ENCODE measurements at regions not wholly inside any gene's neighbourhood (a gene's known extent, or its start where the extent isn't known, plus 50 kb on each side); places are given as distances from the start of the nearest gene placed in this dataset.

DNA sequence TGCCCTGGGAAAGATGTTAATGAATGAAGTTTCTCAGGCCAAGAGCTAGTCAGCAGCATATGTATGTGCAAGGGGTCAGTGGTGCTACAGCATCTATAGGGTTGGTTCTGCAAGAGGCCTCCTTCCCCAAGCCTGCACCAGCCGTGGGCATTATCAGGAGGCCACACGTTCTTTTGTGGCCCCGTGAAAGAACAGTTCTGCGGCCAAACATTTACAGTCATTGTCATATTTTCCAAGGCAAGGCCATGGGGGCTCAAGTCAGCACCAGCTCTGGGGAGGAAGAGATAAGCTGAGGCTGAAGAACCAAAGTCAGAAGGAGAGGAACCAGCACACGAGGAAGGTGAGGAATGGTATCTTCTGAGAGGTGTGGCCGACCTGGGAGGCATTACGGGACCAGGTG lies 54.4 kb upstream of the TMEM72 start:
- H3K27ac ChIP-seq (ENCODE audit: low read length, poor library complexity, severe bottlenecking), result no peak overlapping the region
- no peaks in the 10 kb centered on the region for H3K36me3 ChIP-seq (ENCODE audit: control insufficient read depth in 1 of 2, insufficient read depth in 2 of 2, low read depth in 1 of 2, low read length in 2 of 2)
- 96% methylated on average over 7 of the region's 7 CpGs for whole genome bisulfite sequencing

DNA sequence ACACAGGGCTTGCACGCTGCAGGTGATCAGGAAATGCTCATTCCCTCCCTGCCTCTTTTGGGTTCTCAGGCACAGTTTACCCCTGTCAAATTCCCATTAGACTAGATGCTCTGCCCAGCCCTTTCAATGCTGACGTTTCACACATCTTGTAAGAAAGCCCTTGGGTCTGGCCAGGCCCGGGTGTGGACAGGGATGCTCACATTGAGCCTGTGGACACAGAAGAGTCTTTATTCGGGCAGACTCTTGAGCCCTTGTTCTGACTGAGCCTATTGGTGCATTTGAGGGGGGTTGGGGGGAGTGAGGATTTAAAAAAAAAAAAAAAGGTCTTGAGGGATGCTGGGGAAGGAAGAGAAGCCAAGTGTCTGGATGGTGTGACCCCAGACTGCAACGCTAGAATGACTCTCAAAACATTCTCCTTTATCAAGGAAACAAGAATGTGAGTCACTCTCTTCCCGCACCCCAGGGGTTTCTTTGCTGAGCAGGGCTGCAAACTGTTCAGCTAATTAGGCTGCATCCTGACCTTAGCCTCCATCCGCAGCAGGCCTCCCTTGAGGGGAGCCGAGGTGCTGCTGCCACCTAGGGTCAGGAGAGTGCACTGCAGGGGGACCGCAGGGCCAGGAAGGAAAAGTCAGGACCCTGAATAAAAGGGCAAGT lies 53.6 kb upstream of the TMEM72 start:
- no peaks in the 10 kb centered on the region for H3K9me3 ChIP-seq (ENCODE audit: control insufficient read depth, low read length)
- peak; percentile 78 for DNase-seq
- H4K8ac ChIP-seq (ENCODE audit: low read length), result no peak overlapping the region
- H3K18ac ChIP-seq (ENCODE audit: low read depth in 1 of 2, low read length in 2 of 2), result no peak overlapping the region
- no peak overlapping the region for H2AFZ ChIP-seq (ENCODE audit: low read depth, low read length)
- H2AK5ac ChIP-seq (ENCODE audit: low read length, severe bottlenecking), result peak overlapping the region; percentile 53
- peak overlapping the region; percentile 51 for H3K27ac ChIP-seq (ENCODE audit: low read length, poor library complexity, severe bottlenecking)
- no peaks in the 10 kb centered on the region for H3K79me1 ChIP-seq (replicated peaks; ENCODE audit: low read length, poor library complexity, severe bottlenecking)
- H2BK5ac ChIP-seq (ENCODE audit: low read depth, low read length, poor library complexity, severe bottlenecking), result no peak overlapping the region
- H3K4me1 ChIP-seq (ENCODE audit: control insufficient read depth, insufficient read depth, low read depth, low read length), result peaks cover 27% of the 10 kb centered on the region
- no peak overlapping the region for H2BK15ac ChIP-seq (ENCODE audit: low read depth, poor library complexity, severe bottlenecking)
- peak overlapping the region; percentile 12 for H3K9ac ChIP-seq (ENCODE audit: low read length)
- peak overlapping the region; percentile 23 for H2BK120ac ChIP-seq (ENCODE audit: low read depth, low read length)
- no peaks in the 10 kb centered on the region for H3K36me3 ChIP-seq (ENCODE audit: control insufficient read depth in 1 of 2, insufficient read depth in 2 of 2, low read depth in 1 of 2, low read length in 2 of 2)
- 27% methylated on average over 9 of the region's 9 CpGs for WGBS
- H3K23ac ChIP-seq (ENCODE audit: low read length in 2 of 2), result no peak overlapping the region
- no peak overlapping the region for H3K4ac ChIP-seq (ENCODE audit: low read depth in 1 of 2, low read length in 2 of 2)
- H3K27me3 ChIP-seq (ENCODE audit: control insufficient read depth in 1 of 2, insufficient read depth in 1 of 2, low read length in 2 of 2), result no peaks in the 10 kb centered on the region
- no peak overlapping the region for H4K91ac ChIP-seq (ENCODE audit: low read length)
- H3K4me3 ChIP-seq (ENCODE audit: insufficient read depth in 1 of 2, low read depth in 1 of 2, low read length in 2 of 2), result no peak overlapping the region
- no peak overlapping the region for H3K4me2 ChIP-seq (ENCODE audit: low read length, poor library complexity, severe bottlenecking)
- peak overlapping the region in 1 of 2 experiments; percentile 3 for H2BK12ac ChIP-seq (ENCODE audit: low read length in 2 of 2)
- no peak overlapping the region for H3K14ac ChIP-seq (ENCODE audit: low read length in 2 of 2)

More for the DNA sequence above, 54.4 kb upstream of the TMEM72 start:
- Histone ChIP-seq H3K4ac (ENCODE audit: low read depth in 1 of 2, low read length in 2 of 2) (no peak overlapping the region), H2AFZ (ENCODE audit: low read depth, low read length) (no peak overlapping the region), H2BK12ac (ENCODE audit: low read length in 2 of 2) (no peak overlapping the region), H2BK120ac (ENCODE audit: low read depth, low read length) (no peak overlapping the region), H2AK5ac (ENCODE audit: low read length, severe bottlenecking) (peak overlapping the region; percentile 53), H3K23ac (ENCODE audit: low read length in 2 of 2) (no peak overlapping the region), H4K8ac (ENCODE audit: low read length) (no peak overlapping the region), H3K9ac (ENCODE audit: low read length) (no peak overlapping the region), H3K4me3 (ENCODE audit: insufficient read depth in 1 of 2, low read depth in 1 of 2, low read length in 2 of 2) (no peak overlapping the region), H2BK15ac (ENCODE audit: low read depth, poor library complexity, severe bottlenecking) (no peak overlapping the region), H3K14ac (ENCODE audit: low read length in 2 of 2) (no peak overlapping the region), H3K4me2 (ENCODE audit: low read length, poor library complexity, severe bottlenecking) (no peak overlapping the region), H2BK5ac (ENCODE audit: low read depth, low read length, poor library complexity, severe bottlenecking) (no peak overlapping the region), H3K27me3 (ENCODE audit: control insufficient read depth in 1 of 2, insufficient read depth in 1 of 2, low read length in 2 of 2) (no peaks in the 10 kb centered on the region), H4K91ac (ENCODE audit: low read length) (no peak overlapping the region), H3K18ac (ENCODE audit: low read depth in 1 of 2, low read length in 2 of 2) (no peak overlapping the region), H3K9me3 (ENCODE audit: control insufficient read depth, low read length) (no peaks in the 10 kb centered on the region), H3K4me1 (ENCODE audit: control insufficient read depth, insufficient read depth, low read depth, low read length) (peaks cover 25% of the 10 kb centered on the region), H3K79me1 (replicated peaks; ENCODE audit: low read length, poor library complexity, severe bottlenecking) (no peaks in the 10 kb centered on the region)
- DNase-seq, result no peak

DNA sequence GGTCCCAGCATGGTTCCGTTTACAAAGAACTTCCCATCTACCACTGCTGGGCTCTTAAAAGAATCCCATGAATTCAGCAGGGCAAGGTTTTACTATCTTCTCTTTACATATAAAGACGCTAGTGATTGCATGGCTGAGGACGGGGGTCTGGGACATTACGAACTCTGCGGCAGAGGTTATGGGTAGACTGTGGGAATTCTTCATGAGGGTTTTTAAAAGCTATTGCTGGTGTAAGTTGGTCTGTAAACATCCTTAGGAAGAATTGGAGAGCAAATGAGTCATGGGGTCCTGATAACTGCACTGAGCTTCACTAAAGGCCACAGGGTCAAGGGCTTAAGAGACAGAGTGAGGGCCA lies 53.1 kb upstream of the TMEM72 start:
- Histone ChIP-seq H4K8ac (ENCODE audit: low read length) (no peak overlapping the region), H3K4me2 (ENCODE audit: low read length, poor library complexity, severe bottlenecking) (no peak overlapping the region), H3K79me1 (replicated peaks; ENCODE audit: low read length, poor library complexity, severe bottlenecking) (no peaks in the 10 kb centered on the region), H4K91ac (ENCODE audit: low read length) (no peak overlapping the region), H3K4ac (ENCODE audit: low read depth in 1 of 2, low read length in 2 of 2) (no peak overlapping the region), H2BK120ac (ENCODE audit: low read depth, low read length) (no peak overlapping the region), H3K23ac (ENCODE audit: low read length in 2 of 2) (no peak overlapping the region), H3K27me3 (ENCODE audit: control insufficient read depth in 1 of 2, insufficient read depth in 1 of 2, low read length in 2 of 2) (no peaks in the 10 kb centered on the region), H2AK5ac (ENCODE audit: low read length, severe bottlenecking) (peak overlapping the region; percentile 77), H2BK15ac (ENCODE audit: low read depth, poor library complexity, severe bottlenecking) (no peak overlapping the region), H3K14ac (ENCODE audit: low read length in 2 of 2) (no peak overlapping the region), H3K36me3 (ENCODE audit: control insufficient read depth in 1 of 2, insufficient read depth in 2 of 2, low read depth in 1 of 2, low read length in 2 of 2) (no peaks in the 10 kb centered on the region), H2BK5ac (ENCODE audit: low read depth, low read length, poor library complexity, severe bottlenecking) (no peak overlapping the region), H3K27ac (ENCODE audit: low read length, poor library complexity, severe bottlenecking) (no peak overlapping the region), H3K18ac (ENCODE audit: low read depth in 1 of 2, low read length in 2 of 2) (no peak overlapping the region), H2AFZ (ENCODE audit: low read depth, low read length) (no peak overlapping the region), H3K9ac (ENCODE audit: low read length) (peak overlapping the region; percentile 12), H2BK12ac (ENCODE audit: low read length in 2 of 2) (peak overlapping the region in 1 of 2 experiments; percentile 15), H3K4me1 (ENCODE audit: control insufficient read depth, insufficient read depth, low read depth, low read length) (peaks cover 27% of the 10 kb centered on the region), H3K9me3 (ENCODE audit: control insufficient read depth, low read length) (no peaks in the 10 kb centered on the region), H3K4me3 (ENCODE audit: insufficient read depth in 1 of 2, low read depth in 1 of 2, low read length in 2 of 2) (no peak overlapping the region)
- peak; percentile 40 for DNase-seq
- WGBS, result 19% methylated on average over 4 of the region's 5 CpGs

DNA sequence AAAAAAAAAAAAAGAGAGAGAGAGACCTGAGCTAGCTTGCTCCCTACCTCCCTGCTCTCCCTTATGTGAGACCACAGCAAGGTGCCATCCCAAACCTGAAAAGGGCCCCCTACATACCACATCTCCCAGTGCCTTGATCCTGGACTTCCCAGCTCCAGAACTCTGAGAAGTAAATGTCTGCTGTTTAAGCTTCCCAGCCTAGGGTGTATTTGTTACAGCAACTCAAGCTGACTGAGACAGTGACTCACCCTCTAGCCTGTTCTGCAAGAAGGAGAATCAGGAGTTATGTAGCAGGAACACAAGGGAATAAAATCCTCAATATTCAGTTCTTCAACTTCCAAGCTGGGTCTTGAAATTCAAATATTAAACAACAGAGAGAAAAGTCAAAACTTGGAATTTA lies 52.1 kb upstream of the TMEM72 start:
- H3K36me3 ChIP-seq (ENCODE audit: control insufficient read depth in 1 of 2, insufficient read depth in 2 of 2, low read depth in 1 of 2, low read length in 2 of 2), result no peaks in the 10 kb centered on the region
- peaks cover 22% of the 10 kb centered on the region for H3K4me1 ChIP-seq (ENCODE audit: control insufficient read depth, insufficient read depth, low read depth, low read length)
- H2BK15ac ChIP-seq (ENCODE audit: low read depth, poor library complexity, severe bottlenecking), result no peak overlapping the region
- H3K9me3 ChIP-seq (ENCODE audit: control insufficient read depth, low read length), result no peaks in the 10 kb centered on the region
- no peaks in the 10 kb centered on the region for H3K79me1 ChIP-seq (replicated peaks; ENCODE audit: low read length, poor library complexity, severe bottlenecking)
- no peak overlapping the region for H2BK120ac ChIP-seq (ENCODE audit: low read depth, low read length)
- no peak overlapping the region for H3K14ac ChIP-seq (ENCODE audit: low read length in 2 of 2)
- H3K18ac ChIP-seq (ENCODE audit: low read depth in 1 of 2, low read length in 2 of 2), result no peak overlapping the region
- H3K27ac ChIP-seq (ENCODE audit: low read length, poor library complexity, severe bottlenecking), result no peak overlapping the region
- H2BK5ac ChIP-seq (ENCODE audit: low read depth, low read length, poor library complexity, severe bottlenecking), result no peak overlapping the region
- no peaks in the 10 kb centered on the region for H3K27me3 ChIP-seq (ENCODE audit: control insufficient read depth in 1 of 2, insufficient read depth in 1 of 2, low read length in 2 of 2)
- no peak overlapping the region for H4K91ac ChIP-seq (ENCODE audit: low read length)
- no peak overlapping the region for H2AFZ ChIP-seq (ENCODE audit: low read depth, low read length)
- H4K8ac ChIP-seq (ENCODE audit: low read length), result no peak overlapping the region
- no peak overlapping the region for H3K4me3 ChIP-seq (ENCODE audit: insufficient read depth in 1 of 2, low read depth in 1 of 2, low read length in 2 of 2)
- no peak overlapping the region for H3K23ac ChIP-seq (ENCODE audit: low read length in 2 of 2)
- H2BK12ac ChIP-seq (ENCODE audit: low read length in 2 of 2), result no peak overlapping the region
- H3K4ac ChIP-seq (ENCODE audit: low read depth in 1 of 2, low read length in 2 of 2), result no peak overlapping the region
- DNase-seq, result no peak
- no peak overlapping the region for H3K4me2 ChIP-seq (ENCODE audit: low read length, poor library complexity, severe bottlenecking)
- H3K9ac ChIP-seq (ENCODE audit: low read length), result no peak overlapping the region
- H2AK5ac ChIP-seq (ENCODE audit: low read length, severe bottlenecking), result no peak overlapping the region

Measured in mesenchymal stem cell (in vitro differentiated cells and primary cell).